Peyer's patch (tissue), 4 donors: ENCODE measurements at regions not wholly inside any gene's neighbourhood (a gene's known extent, or its start where the extent isn't known, plus 50 kb on each side); places are given as distances from the start of the nearest gene placed in this dataset.

Experiments used
- DNase-seq, 3 donors: peaks; one replicate each; pipeline ENCODE4 v3.0.0-alpha.2; 2017 to 2019
- H3K27ac ChIP-seq, 4 donors: fragments of 200-600 bp; sonication (generic); one replicate each; pipeline ENCODE4 v1.5.1; 2016 to 2019
- H3K27me3 ChIP-seq, 2 donors: fragments of 200-600 bp; sonication (generic); one replicate each; pipeline ENCODE4 v1.5.1; 2019
- H3K36me3 ChIP-seq, 3 donors: fragments of 200-600 bp; sonication (generic); one replicate each; pipeline ENCODE4 v1.5.1; 2016 to 2019
- H3K4me1 ChIP-seq, 4 donors: fragments of 200-600 bp; sonication (generic); one replicate each; pipeline ENCODE4 v1.5.1; 2016 to 2019
- H3K4me3 ChIP-seq, 4 donors: fragments of 200-600 bp; sonication (generic); 1 replicate in 3 of 4; 2 replicates in 1 of 4; pipeline ENCODE4 v1.5.1; 2016 to 2019; ENCODE audit warnings: mild to moderate bottlenecking in 1 of 4
- H3K9me3 ChIP-seq, 4 donors: fragments of 200-600 bp; sonication (generic); one replicate each; pipeline ENCODE4 v1.5.1; 2016 to 2019; ENCODE audit warnings: mild to moderate bottlenecking in 1 of 4
- POLR2A ChIP-seq, 2 donors: fragments of 450-650 bp; IDR thresholded peaks; one replicate each; pipeline ENCODE4 v1.5.1; 2017; ENCODE audit warnings: antibody characterized with exemption in 2 of 2, mild to moderate bottlenecking in 2 of 2, moderate library complexity in 2 of 2
- TF ChIP-seq, protein P1 (sequence below), 6 experiments: fragments of 450-650 bp in 4 of 6; fragments of 200-600 bp in 2 of 6; sonication (generic) in 1 of 6; IDR thresholded peaks; one replicate each; pipeline ENCODE4 v1.5.1; 2017 to 2019; ENCODE audit warnings: antibody characterized with exemption in 6 of 6, mild to moderate bottlenecking in 3 of 6, moderate library complexity in 1 of 6

DNA sequence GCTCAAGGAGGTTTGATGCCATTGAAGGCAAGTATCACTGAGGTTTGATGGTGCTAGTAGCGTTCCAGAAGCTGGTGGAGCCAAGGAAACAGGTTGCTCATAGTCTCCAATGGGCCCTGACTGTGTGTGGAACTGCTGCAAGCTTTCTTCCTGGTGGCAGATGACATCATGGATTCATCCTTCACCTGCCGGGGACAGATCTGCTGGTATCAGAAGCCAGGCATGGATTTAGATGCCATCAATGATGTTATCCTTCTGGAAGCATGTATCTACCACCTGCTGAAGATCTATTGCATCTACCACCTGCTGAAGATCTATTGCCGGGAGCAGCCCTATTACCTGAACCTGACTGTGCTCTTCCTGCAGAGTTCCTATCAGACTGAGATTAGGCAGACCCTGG, 734.4 kb downstream of the PLA2G4A start:
- H3K4me1 ChIP-seq = no peaks in the 10 kb centered on the region
- H3K9me3 ChIP-seq = no peaks in the 10 kb centered on the region
- H3K27ac ChIP-seq = no peak overlapping the region
- H3K36me3 ChIP-seq = no peaks in the 10 kb centered on the region
- no peak overlapping the region for H3K4me3 ChIP-seq
- DNase-seq = no peak
- H3K27me3 ChIP-seq = no peaks in the 10 kb centered on the region
- TF ChIP-seq POLR2A (IDR thresholded peaks at IDR 0.05) = no peak
- TF ChIP-seq, protein P1, sequence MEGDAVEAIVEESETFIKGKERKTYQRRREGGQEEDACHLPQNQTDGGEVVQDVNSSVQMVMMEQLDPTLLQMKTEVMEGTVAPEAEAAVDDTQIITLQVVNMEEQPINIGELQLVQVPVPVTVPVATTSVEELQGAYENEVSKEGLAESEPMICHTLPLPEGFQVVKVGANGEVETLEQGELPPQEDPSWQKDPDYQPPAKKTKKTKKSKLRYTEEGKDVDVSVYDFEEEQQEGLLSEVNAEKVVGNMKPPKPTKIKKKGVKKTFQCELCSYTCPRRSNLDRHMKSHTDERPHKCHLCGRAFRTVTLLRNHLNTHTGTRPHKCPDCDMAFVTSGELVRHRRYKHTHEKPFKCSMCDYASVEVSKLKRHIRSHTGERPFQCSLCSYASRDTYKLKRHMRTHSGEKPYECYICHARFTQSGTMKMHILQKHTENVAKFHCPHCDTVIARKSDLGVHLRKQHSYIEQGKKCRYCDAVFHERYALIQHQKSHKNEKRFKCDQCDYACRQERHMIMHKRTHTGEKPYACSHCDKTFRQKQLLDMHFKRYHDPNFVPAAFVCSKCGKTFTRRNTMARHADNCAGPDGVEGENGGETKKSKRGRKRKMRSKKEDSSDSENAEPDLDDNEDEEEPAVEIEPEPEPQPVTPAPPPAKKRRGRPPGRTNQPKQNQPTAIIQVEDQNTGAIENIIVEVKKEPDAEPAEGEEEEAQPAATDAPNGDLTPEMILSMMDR (IDR thresholded peaks at IDR 0.05) = no peak

DNA sequence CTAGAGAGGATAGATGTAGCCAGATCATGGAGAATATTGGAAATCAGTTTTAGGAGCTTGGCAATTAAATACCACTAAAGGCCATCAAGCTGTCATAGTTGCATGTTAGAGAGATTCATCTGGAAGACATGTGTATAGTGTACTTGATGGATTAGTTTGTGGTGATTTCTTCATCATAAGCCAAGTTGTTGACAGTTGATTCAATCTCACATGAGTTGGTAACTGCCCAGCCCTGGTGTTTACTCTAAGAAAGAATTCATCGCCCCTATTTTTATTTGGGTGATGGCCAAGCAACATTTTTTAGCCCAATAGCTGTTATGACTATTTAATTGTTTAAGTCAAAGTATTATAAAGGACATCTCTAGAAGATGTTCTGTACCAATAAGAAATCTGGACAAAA, 737.6 kb downstream of the PLA2G4A start:
- no peak overlapping the region for H3K4me3 ChIP-seq
- H3K27ac ChIP-seq = no peak overlapping the region
- no peak for TF ChIP-seq POLR2A (IDR thresholded peaks at IDR 0.05)
- TF ChIP-seq, protein P1 (IDR thresholded peaks at IDR 0.05) = no peak
- no peak for DNase-seq
- no peaks in the 10 kb centered on the region for H3K36me3 ChIP-seq
- H3K9me3 ChIP-seq = no peaks in the 10 kb centered on the region
- H3K4me1 ChIP-seq = no peaks in the 10 kb centered on the region
- no peaks in the 10 kb centered on the region for H3K27me3 ChIP-seq

DNA sequence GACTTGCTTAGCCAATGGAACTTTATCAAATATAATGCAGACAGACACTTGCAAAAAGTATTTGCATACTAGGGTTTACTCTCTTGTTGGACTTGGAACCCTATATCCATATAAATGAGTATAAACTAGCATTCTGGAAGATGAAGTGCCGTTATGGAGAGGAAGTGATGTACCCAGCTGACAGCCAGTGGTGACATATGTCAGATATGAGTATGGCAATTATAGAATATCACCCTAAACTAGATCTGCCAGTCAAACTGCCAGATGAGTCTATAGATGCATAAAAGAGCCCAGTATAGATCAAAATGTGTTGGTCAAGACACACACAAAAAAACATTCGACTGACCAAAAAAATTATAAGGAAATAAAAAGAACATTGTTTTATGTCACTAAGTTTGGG, 739.3 kb downstream of the PLA2G4A start:
- no peak overlapping the region for H3K27ac ChIP-seq
- H3K27me3 ChIP-seq = no peaks in the 10 kb centered on the region
- no peak overlapping the region for H3K4me3 ChIP-seq
- H3K4me1 ChIP-seq = no peaks in the 10 kb centered on the region
- no peaks in the 10 kb centered on the region for H3K36me3 ChIP-seq
- TF ChIP-seq, protein P1 (IDR thresholded peaks at IDR 0.05) = no peak
- TF ChIP-seq POLR2A (IDR thresholded peaks at IDR 0.05) = no peak
- no peak for DNase-seq
- H3K9me3 ChIP-seq = no peaks in the 10 kb centered on the region

DNA sequence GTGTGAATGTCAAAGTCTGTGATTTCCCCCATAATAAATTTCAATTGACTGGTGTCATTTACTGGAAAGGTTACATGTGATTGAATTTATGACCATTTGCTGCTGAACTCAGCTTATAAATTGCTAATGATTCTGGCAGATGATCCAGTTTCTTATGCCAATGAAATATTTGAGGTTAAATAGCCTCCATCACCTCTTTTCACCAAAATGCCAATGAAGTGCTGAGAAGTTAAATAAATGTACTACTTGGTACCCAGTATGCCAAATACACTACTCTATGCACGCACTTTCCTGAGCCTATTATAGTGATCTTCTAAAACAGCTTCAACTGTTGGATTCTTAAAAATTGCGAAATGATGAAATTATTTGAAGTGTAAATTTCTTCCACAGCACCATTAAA, 741.4 kb downstream of the PLA2G4A start:
- H3K9me3 ChIP-seq = no peaks in the 10 kb centered on the region
- H3K27ac ChIP-seq = no peak overlapping the region

DNA sequence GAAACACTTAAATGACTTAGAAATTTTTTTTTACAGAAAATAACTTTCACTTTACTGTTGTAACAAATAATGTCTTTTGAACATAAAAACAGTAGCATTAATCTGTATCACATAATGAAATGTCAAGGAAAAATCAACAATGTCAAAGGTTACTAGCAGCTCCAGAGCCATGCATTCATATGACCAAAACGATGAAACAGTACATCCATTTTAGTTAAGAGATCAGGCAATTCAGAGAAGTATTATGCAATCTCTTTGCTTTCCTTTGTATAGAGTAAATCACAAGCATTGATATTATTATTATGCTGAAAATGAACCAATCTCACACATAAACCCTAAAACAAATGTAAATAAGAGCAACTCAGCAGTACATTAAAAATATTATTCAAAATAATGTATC, 748.9 kb downstream of the PLA2G4A start:
- Histone ChIP-seq H3K4me1 (no peaks in the 10 kb centered on the region), H3K27me3 (no peaks in the 10 kb centered on the region), H3K27ac (no peak overlapping the region), H3K4me3 (no peak overlapping the region), H3K36me3 (no peaks in the 10 kb centered on the region), H3K9me3 (no peaks in the 10 kb centered on the region)
- TF ChIP-seq, protein P1 (IDR thresholded peaks at IDR 0.05) = no peak
- TF ChIP-seq POLR2A (IDR thresholded peaks at IDR 0.05) = no peak
- DNase-seq = no peak

More for the DNA sequence above, 741.4 kb downstream of the PLA2G4A start:
- H3K27me3 ChIP-seq = no peaks in the 10 kb centered on the region
- no peaks in the 10 kb centered on the region for H3K4me1 ChIP-seq
- H3K4me3 ChIP-seq = no peak overlapping the region
- H3K36me3 ChIP-seq = no peaks in the 10 kb centered on the region
- DNase-seq = no peak
- TF ChIP-seq, protein P1 (IDR thresholded peaks at IDR 0.05) = no peak
- no peak for TF ChIP-seq POLR2A (IDR thresholded peaks at IDR 0.05)

DNA sequence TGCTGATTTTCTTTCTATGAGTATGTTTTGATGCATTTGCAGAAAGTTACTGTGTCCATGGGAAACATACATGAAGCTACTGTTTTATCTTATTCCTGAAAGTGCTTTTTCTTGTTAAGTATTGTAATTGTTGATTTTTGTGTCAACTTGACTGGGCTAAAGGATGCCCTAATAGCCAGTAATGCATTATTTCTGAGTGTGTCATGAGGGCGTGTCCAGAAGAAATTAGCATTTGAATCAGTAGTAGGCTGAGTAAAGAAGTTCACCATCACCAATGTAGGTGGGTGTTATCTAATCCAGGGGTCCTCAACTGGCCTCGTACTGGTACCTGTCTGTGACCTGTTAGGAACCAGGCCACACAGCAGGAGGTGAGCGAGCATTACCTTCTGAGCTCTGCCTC, 760.2 kb downstream of the PLA2G4A start:
- no peaks in the 10 kb centered on the region for H3K27me3 ChIP-seq
- no peak for TF ChIP-seq POLR2A (IDR thresholded peaks at IDR 0.05)
- TF ChIP-seq, protein P1 (IDR thresholded peaks at IDR 0.05) = no peak

More for the DNA sequence above, 760.2 kb downstream of the PLA2G4A start:
- no peak overlapping the region for H3K27ac ChIP-seq
- H3K36me3 ChIP-seq = no peaks in the 10 kb centered on the region
- H3K4me1 ChIP-seq = no peaks in the 10 kb centered on the region
- no peak overlapping the region for H3K4me3 ChIP-seq
- no peak for DNase-seq
- no peaks in the 10 kb centered on the region for H3K9me3 ChIP-seq
